GM12878 (cell line): ENCODE measurements at regions not wholly inside any gene's neighbourhood (a gene's known extent, or its start where the extent isn't known, plus 50 kb on each side); places are given as distances from the start of the nearest gene placed in this dataset.

Experiments
- BRCA1 ChIP-seq: IDR thresholded peaks from 2 replicates; pipeline ENCODE4 v1.6.1; 2011; ENCODE audit warnings: low read depth, low read length, improper control_type of control experiment
- CEBPZ ChIP-seq: fragments of 150-350 bp; IDR thresholded peaks from 2 replicates; pipeline ENCODE4 v1.6.1; 2016; ENCODE audit warnings: low read depth, low read length
- CTCF ChIP-seq, 3 experiments: IDR thresholded peaks in 2 of 3; conservative IDR thresholded peaks in 1 of 3; 2 replicates each; pipeline ENCODE4 v1.5.1; 2011; ENCODE audit warnings: low read depth in 3 of 3, low read length in 3 of 3, mild to moderate bottlenecking in 3 of 3, control low read depth in 2 of 3, moderate library complexity in 2 of 3, inconsistent platforms in 1 of 3, mixed read lengths in 1 of 3; ENCODE audit not compliant: control insufficient read depth in 2 of 3, insufficient read depth in 1 of 3; ENCODE audit errors: extremely low read depth in 1 of 3
- NKRF ChIP-seq: fragments of 450-650 bp; conservative IDR thresholded peaks from 2 replicates; pipeline ENCODE4 v1.6.1; 2017; ENCODE audit warnings: mild to moderate bottlenecking, moderate library complexity
- POLR2A ChIP-seq: IDR thresholded peaks from 2 replicates; pipeline ENCODE4 v1.6.1; 2011; ENCODE audit warnings: low read depth, mild to moderate bottlenecking, low read length
- POLR2AphosphoS5 ChIP-seq: IDR thresholded peaks from 2 replicates; pipeline ENCODE4 v1.6.1; 2011; ENCODE audit warnings: mild to moderate bottlenecking, low read length, inconsistent platforms
- RFX5 ChIP-seq: IDR thresholded peaks from 2 replicates; pipeline ENCODE4 v1.6.1; 2011; ENCODE audit warnings: low read depth, low read length, improper control_type of control experiment
- SIN3A ChIP-seq: IDR thresholded peaks from 2 replicates; pipeline ENCODE4 v1.6.1; 2012; ENCODE audit warnings: low read depth, low read length, improper control_type of control experiment
- TAF1 ChIP-seq: IDR thresholded peaks from 2 replicates; pipeline ENCODE4 v1.6.1; 2011; ENCODE audit warnings: mild to moderate bottlenecking, low read depth, low read length, borderline replicate concordance
- USF1 ChIP-seq: IDR thresholded peaks from 2 replicates; pipeline ENCODE4 v1.6.1; 2011; ENCODE audit warnings: borderline replicate concordance, low read depth, mild to moderate bottlenecking, moderate library complexity, mixed read lengths, low read length; ENCODE audit not compliant: insufficient read depth; ENCODE audit errors: extremely low read length

GRCh38 chr6:11929241-11929835 lies 82.8 kb upstream of the HIVEP1 start:
- TF ChIP-seq USF1 (no peak), POLR2AphosphoS5 (no peak), POLR2A (no peak), BRCA1 (no peak), CEBPZ (no peak), RFX5 (no peak), CTCF (IDR thresholded peaks at IDR 0.05 in 2 of 3, conservative IDR thresholded peaks at IDR 0.05 in 1 of 3; ENCODE audit: control insufficient read depth in 2 of 3, extremely low read depth in 1 of 3, insufficient read depth in 1 of 3, low read depth in 3 of 3, low read length in 3 of 3) (no peak), SIN3A (no peak), NKRF (no peak), TAF1 (no peak)
